ENCODE measurements at regions not wholly inside any gene's neighbourhood (a gene's known extent, or its start where the extent isn't known, plus 50 kb on each side); places are given as distances from the start of the nearest gene placed in this dataset.
"Not testable (repeated sequence)": the region's sequence is repeated elsewhere in the genome, so short reads cannot be mapped to it uniquely, and the experiment has no call there.

DNA sequence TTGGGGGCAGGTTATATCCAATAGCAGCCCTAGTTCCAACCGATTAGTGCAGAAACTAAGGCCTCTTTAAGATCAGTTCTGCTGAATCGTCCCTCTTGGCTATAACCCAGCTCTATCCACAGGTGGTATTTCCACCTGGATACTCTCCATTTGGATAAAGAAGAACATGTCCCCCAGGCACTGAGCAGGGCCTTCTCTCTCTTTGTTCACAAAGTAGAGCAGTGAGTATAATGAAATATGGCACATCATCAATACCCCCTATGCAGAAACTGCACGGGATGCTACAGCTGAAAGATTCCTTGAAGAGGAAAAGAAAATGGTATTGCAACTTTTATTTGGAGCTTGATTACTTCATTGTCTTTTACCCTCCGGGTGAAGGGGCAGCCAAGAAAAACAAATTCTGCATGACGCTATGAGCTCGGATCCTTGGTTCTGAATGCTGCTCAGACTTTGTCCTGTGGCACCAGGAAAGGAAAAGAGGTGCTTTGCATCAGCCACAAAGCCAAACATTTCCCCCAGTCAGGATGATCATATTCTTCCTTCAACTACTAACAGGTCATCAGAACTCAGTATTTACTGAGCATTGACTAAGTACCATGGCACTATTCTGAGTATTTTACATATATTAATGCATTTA is 399.7 kb downstream of the NPIPA8 start:
- DNase-seq = no peak

DNA sequence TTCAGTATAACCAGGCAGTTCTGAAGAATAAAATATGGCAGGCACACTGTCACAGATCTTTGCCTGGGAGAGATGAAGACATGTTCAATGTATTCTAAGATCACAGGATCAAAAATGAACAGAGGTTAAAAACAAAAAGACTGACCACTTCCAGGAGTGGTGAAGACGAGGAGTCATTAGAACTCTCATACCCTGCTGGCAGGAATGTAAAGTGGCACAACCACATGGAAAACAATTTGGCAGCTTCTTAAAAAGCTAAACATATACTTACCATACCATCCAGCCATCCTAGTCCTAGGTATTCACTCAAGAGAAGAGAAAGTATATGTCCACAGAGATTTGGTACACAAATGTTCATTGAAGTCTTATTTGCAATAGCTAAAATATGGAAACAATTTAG is 406.3 kb downstream of the NPIPA8 start:
- no peak for DNase-seq

DNA sequence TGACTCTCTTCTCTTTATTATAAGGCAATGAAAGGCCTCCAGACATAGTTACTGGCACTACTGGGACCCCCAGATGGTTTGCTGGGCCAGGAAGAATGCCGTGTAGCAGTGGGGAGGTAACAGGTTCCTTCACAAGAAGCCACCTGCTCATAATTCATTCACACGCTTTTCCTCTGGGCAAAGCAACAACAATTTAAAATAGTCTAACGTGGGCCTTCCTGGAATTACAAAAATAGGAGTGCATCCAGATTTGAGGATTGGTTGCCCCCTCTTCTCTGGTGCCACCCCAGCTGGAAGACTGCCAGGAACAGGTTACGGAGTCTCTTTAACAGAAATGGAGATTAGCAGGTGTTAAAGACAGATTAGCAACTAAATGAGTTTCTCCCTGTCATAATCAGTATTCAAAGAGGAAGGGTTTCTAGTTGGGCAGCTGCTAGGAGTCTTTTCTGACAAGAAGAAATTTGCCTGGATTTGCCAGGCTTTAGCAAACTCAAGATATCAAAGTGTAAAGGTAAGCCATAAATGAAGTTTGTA is 409.6 kb downstream of the NPIPA8 start:
- DNase-seq = no peak

- DNase-seq = no peak
Observed at GRCh38 chr16:17926461-17926860, 410.1 kb downstream of the NPIPA8 start.

GRCh38 chr16:17925761-17926160 is 410.8 kb downstream of the NPIPA8 start:
- no peak for DNase-seq

- no peak for DNase-seq
Observed at GRCh38 chr16:17921357-17921978, 415.1 kb downstream of the NPIPA8 start.

DNA sequence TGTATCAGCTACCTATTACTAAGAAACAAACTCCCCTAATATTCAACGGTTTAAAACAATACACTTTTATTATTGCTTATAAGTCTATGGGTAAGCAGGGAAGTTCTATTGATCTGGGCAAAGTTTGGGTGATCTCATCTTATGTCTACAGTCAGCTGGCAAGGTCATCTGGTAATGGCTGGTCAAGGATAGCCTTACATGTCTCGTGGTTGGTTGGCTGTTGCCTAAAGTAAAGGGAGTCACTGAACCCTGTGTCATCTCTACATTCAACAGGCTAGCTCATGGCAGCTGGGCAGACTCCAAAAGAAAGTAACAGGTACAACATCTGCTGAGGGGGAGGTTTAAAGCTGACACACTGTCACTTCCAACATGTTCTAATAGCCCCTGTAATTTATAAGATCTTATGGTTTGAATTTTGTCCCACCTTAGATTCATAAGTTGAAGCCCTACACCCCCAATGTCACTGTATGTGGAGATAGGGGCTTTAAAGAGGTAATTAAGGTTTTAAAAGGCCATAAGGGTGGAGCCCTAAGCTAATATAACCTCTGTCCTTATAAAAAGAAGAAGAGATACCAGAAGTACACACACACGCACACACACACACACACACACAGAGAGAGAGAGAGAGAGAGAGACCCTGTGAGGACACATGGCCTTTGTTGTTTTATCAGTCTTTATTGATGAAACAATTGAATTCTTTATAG is 419.1 kb downstream of the NPIPA8 start:
- DNase-seq = no peak

- DNase-seq = no peak
Observed at GRCh38 chr16:17915791-17916190, 420.7 kb downstream of the NPIPA8 start.

GRCh38 chr16:17914168-17914567 is 422.4 kb downstream of the NPIPA8 start:
- DNase-seq = no peak

- DNase-seq = not testable (repeated sequence)
Observed at GRCh38 chr16:17911578-17911977, 425.0 kb downstream of the NPIPA8 start.

DNA sequence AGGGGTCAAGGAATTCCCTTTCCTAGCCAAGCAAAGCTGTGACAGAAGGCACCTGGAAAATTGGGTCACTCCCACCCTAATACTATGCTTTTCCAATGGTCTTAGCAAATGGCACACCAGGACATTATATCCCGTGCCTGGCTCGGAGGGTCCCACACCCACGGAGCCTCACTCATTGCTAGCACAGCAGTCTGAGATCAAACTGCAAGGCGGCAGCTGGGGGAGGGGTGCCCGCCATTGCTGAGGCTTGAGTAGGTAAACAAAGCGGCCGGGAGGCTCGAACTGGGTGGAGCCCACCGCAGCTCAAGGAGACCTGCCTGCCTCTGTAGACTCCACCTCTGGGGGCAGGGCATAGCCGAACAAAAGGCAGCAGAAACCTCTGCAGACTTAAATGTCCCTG is 429.9 kb downstream of the NPIPA8 start:
- DNase-seq = not testable (repeated sequence)

DNA sequence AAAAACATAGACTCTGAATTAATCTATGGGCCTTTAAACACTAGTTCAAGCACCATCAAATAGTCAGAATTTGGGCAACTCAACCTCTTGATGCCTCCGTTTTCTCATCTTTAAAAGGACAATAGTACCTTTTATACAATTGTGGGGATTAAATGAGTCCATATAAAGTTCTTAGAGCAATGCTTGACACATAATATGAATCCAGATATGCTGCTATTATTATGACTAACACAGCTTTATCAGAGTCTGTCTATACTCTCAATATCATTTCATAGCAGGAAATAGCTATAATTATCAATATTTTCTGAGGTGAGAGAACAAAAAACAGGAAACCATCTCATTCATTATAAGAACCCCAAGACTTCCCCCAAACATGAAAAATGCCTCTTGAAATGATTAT is 430.5 kb upstream of the XYLT1 start:
- no peak for DNase-seq

- no peak for DNase-seq
Observed at GRCh38 chr16:17899141-17899540, 428.4 kb upstream of the XYLT1 start.

GRCh38 chr16:17887963-17888362 is 417.2 kb upstream of the XYLT1 start:
- DNase-seq = no peak

DNA sequence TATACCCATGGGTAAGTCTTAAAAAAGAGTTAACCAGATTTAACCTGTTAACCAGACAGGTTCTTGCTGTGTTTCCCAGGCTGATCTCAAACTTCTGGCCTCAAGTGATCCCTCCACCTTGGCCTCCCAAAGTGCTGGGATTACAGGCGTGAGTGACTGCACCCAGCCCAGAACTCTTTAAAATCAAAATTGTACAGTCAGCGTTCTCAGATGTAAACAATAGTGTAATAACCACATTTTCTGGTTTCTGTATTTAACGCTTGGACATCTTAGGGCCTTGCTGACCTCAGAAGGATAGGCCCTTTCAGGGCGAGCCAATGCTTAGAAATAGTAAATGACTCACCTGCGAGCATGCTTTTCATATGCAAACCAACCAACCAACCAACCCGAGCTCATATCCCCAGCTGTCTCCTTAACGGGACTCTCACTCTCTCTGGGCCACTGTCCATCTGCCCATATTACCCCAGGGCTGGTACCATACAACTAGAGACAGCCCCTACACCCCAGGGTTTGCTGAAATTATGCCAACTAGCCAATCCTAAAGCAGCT is 415.0 kb upstream of the XYLT1 start:
- no peak for DNase-seq

DNA sequence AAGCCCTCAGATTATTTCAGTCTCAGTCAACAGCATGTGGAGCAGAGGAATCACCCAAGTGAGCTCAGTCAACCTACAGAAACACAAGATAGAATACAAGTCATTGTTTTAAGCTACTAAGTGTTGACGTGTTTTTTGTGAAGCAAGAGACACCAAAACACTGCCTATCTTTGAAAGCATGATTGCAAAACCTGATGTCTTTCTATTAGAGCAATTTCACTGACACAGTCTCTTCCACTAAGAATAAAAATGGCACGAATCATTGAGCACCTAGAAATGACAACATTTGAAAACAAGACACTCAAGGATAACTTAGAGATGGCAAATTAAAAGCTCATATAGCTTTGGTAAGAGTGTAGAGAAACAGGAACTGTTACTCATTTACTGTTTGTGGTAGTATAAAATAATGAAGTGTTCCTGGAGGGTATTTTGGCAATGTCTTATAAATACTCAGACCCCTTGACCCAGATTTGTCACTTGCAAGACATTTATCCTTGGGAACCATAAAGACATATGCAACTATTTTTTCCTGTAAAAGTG is 407.1 kb upstream of the XYLT1 start:
- DNase-seq = no peak

GRCh38 chr16:17866996-17867395 is 396.2 kb upstream of the XYLT1 start:
- DNase-seq = no peak

GRCh38 chr16:17861981-17862479 is 391.3 kb upstream of the XYLT1 start:
- DNase-seq = no peak

GRCh38 chr16:17858061-17858460 is 387.3 kb upstream of the XYLT1 start:
- no peak for DNase-seq

- no peak for DNase-seq
Observed at GRCh38 chr16:17853958-17854357, 383.2 kb upstream of the XYLT1 start.

DNA sequence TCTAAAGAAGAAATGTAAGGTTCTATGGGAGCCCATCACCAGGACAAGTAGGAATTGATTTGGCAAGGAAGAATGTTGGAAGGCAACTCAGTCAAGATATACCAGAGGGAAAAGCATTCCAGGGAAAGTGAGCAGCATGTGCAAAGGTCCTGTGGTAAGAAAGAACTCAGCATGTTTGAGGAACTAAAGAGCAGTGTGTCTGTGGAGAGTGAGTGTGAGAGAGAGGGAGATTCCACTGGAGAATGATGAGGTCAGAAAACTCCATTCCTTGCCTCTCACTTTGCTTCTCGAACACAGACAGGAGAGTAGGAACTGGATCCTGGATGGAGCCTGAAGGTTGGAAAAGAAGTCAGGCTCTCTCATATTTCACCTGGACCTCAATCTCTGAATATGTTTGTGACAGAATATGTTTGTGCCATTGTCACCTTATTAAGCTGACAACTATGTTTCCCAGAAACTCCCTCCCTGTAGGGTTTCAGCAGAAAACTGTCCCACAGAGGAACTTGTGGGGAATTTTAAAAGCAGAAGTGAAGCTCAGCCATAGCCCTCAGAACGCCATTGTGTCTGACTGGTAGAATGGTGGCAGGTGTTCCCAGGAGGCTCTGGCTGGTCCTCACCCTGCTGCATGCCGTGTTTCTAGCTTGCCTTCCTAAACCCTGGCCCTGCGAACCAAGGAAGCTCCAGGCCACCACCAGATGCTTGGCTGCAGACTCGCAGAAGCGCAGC is 382.4 kb upstream of the XYLT1 start:
- no peak for DNase-seq

- no peak for DNase-seq
Observed at GRCh38 chr16:17850581-17851250, 380.0 kb upstream of the XYLT1 start.

Measured in CD4-positive, alpha-beta T cell treated with Interleukin-15 for 1 hour (primary cell).